IMR-90 (cell line): ENCODE measurements at regions not wholly inside any gene's neighbourhood (a gene's known extent, or its start where the extent isn't known, plus 50 kb on each side); places are given as distances from the start of the nearest gene placed in this dataset.

Experiments
- ATAC-seq: fragments of 200-7000 bp; cut with Tn5 transposase; 2 replicates; pipeline ENCODE4 v1.9.1; 2020; ENCODE audit warnings: low read depth, mild to moderate bottlenecking, moderate library complexity
- BruUV-seq: library from RNA; stranded (reverse); fragments of 400-500 nt; replicated peaks from 2 replicates; lab custom pipeline; 2021; lab: Mats Ljungman, UMichigan
- CTCF ChIA-PET: fragments of 300-600 bp; formaldehyde crosslinking; extraction: SDS; loops from one replicate; lab custom pipeline; 2021; ENCODE audit warnings: antibody characterized with exemption; lab: Yijun Ruan, JAX
- POLR2A ChIA-PET: fragments of 300-600 bp; sonication (Branson Sonifier 250); formaldehyde crosslinking; loops from one replicate; lab custom pipeline; 2022; ENCODE audit warnings: antibody characterized with exemption; ENCODE audit not compliant: unreplicated experiment; lab: Charles Lee
- DNase-seq: peaks from one replicate; pipeline ENCODE4 v3.0.0; 2013
- H2AFZ ChIP-seq: replicated peaks from 2 replicates; pipeline ENCODE3; 2013; ENCODE audit warnings: low read length, mild to moderate bottlenecking; ENCODE audit not compliant: poor library complexity
- H2AK5ac ChIP-seq: 2 replicates; pipeline ENCODE4 v1.6.1; 2013; ENCODE audit warnings: low read depth, low read length, inconsistent platforms
- H2AK9ac ChIP-seq: replicated peaks from 2 replicates; pipeline ENCODE3; 2013; ENCODE audit warnings: mild to moderate bottlenecking, low read depth, low read length, moderate library complexity; ENCODE audit not compliant: poor library complexity
- H2BK120ac ChIP-seq: 2 replicates; pipeline ENCODE4 v1.6.1; 2013; ENCODE audit warnings: low read depth, low read length, inconsistent platforms
- H2BK15ac ChIP-seq: 3 replicates; pipeline ENCODE4 v1.6.1; 2013; ENCODE audit warnings: low read depth, low read length, inconsistent platforms
- H2BK20ac ChIP-seq: 2 replicates; pipeline ENCODE4 v1.6.1; 2013; ENCODE audit warnings: low read depth, mild to moderate bottlenecking, inconsistent platforms, low read length, moderate library complexity
- H2BK5ac ChIP-seq: 2 replicates; pipeline ENCODE4 v1.6.1; 2013; ENCODE audit warnings: mild to moderate bottlenecking, low read depth, low read length, inconsistent platforms; ENCODE audit not compliant: poor library complexity, severe bottlenecking
- H3K14ac ChIP-seq: replicated peaks from 2 replicates; pipeline ENCODE4 v1.6.1; 2013; ENCODE audit warnings: low read depth, low read length, inconsistent platforms
- H3K18ac ChIP-seq: 2 replicates; pipeline ENCODE4 v1.6.1; 2013; ENCODE audit warnings: low read depth, low read length, control low read depth
- H3K23ac ChIP-seq: 2 replicates; pipeline ENCODE4 v1.6.1; 2013; ENCODE audit warnings: low read depth, low read length, inconsistent platforms
- H3K27ac ChIP-seq: 2 replicates; pipeline ENCODE4 v1.5.1; 2013; ENCODE audit warnings: mild to moderate bottlenecking, control low read depth, low read length; ENCODE audit not compliant: insufficient read depth
- H3K27me3 ChIP-seq: 2 replicates; pipeline ENCODE4 v1.6.1; 2013; ENCODE audit warnings: low read length; ENCODE audit not compliant: control insufficient read depth, insufficient read depth
- H3K36me3 ChIP-seq: 2 replicates; pipeline ENCODE4 v1.6.1; 2013; ENCODE audit warnings: low read length, mixed read lengths; ENCODE audit not compliant: control insufficient read depth, insufficient read depth
- H3K4ac ChIP-seq: 2 replicates; pipeline ENCODE4 v1.6.1; 2013; ENCODE audit warnings: low read depth, low read length, inconsistent platforms
- H3K4me1 ChIP-seq: 2 replicates; pipeline ENCODE4 v1.6.1; 2013; ENCODE audit warnings: low read length, mixed read lengths; ENCODE audit not compliant: control insufficient read depth, insufficient read depth
- H3K4me2 ChIP-seq: 2 replicates; pipeline ENCODE4 v1.6.1; 2013; ENCODE audit warnings: low read depth, mild to moderate bottlenecking, control low read depth, low read length, moderate library complexity
- H3K4me3 ChIP-seq: 2 replicates; pipeline ENCODE4 v1.5.1; 2013; ENCODE audit warnings: low read depth, mild to moderate bottlenecking, control low read depth, low read length, moderate library complexity; ENCODE audit not compliant: insufficient read depth
- H3K56ac ChIP-seq: 2 replicates; pipeline ENCODE4 v1.6.1; 2013; ENCODE audit warnings: low read length, inconsistent platforms; ENCODE audit not compliant: insufficient read depth; ENCODE audit errors: extremely low read depth
- H3K79me1 ChIP-seq, 2 experiments: 2 replicates each; pipeline ENCODE4 v1.6.1; 2013; ENCODE audit warnings: low read length in 2 of 2, inconsistent platforms in 1 of 2, low read depth in 1 of 2
- H3K9ac ChIP-seq: 2 replicates; pipeline ENCODE4 v1.6.1; 2013; ENCODE audit warnings: low read depth, low read length, control low read depth
- H3K9me1 ChIP-seq: 2 replicates; pipeline ENCODE4 v1.6.1; 2013; ENCODE audit warnings: low read length, inconsistent platforms; ENCODE audit not compliant: insufficient read depth
- H3K9me3 ChIP-seq: 2 replicates; pipeline ENCODE4 v1.6.1; 2013; ENCODE audit warnings: low read length; ENCODE audit not compliant: control insufficient read depth, insufficient read depth
- H4K20me1 ChIP-seq: 2 replicates; pipeline ENCODE4 v1.6.1; 2013; ENCODE audit warnings: low read length, inconsistent platforms; ENCODE audit not compliant: insufficient read depth
- H4K5ac ChIP-seq: 2 replicates; pipeline ENCODE4 v1.6.1; 2013; ENCODE audit warnings: mild to moderate bottlenecking, low read depth, low read length, control low read depth
- H4K8ac ChIP-seq, 2 experiments: 2 replicates each; pipeline ENCODE4 v1.6.1; 2013; ENCODE audit warnings: low read depth in 2 of 2, low read length in 2 of 2, control low read depth in 1 of 2, inconsistent platforms in 1 of 2
- H4K91ac ChIP-seq: 2 replicates; pipeline ENCODE4 v1.6.1; 2013; ENCODE audit warnings: low read depth, low read length, inconsistent platforms; ENCODE audit not compliant: insufficient read depth
- BHLHE40 ChIP-seq: fragments of 150-350 bp; IDR thresholded peaks from 2 replicates; pipeline ENCODE4 v1.6.1; 2016; ENCODE audit warnings: mild to moderate bottlenecking, low read depth, low read length
- CEBPB ChIP-seq: IDR thresholded peaks from 2 replicates; pipeline ENCODE4 v1.6.1; 2012; ENCODE audit warnings: low read depth, low read length, improper control_type of control experiment
- CHD1 ChIP-seq: IDR thresholded peaks from 2 replicates; pipeline ENCODE4 v1.6.1; 2012; ENCODE audit warnings: low read depth, low read length, improper control_type of control experiment
- FOS ChIP-seq: fragments of 150-350 bp; IDR thresholded peaks from 2 replicates; pipeline ENCODE4 v1.6.1; 2016; ENCODE audit warnings: low read depth, low read length
- MAFK ChIP-seq: IDR thresholded peaks from 2 replicates; pipeline ENCODE4 v1.6.1; 2012; ENCODE audit warnings: low read depth, low read length, improper control_type of control experiment
- MAZ ChIP-seq: IDR thresholded peaks from 2 replicates; pipeline ENCODE4 v1.6.1; 2012; ENCODE audit warnings: low read depth, mild to moderate bottlenecking, low read length, improper control_type of control experiment, moderate library complexity, borderline replicate concordance
- MXI1 ChIP-seq: IDR thresholded peaks from 2 replicates; pipeline ENCODE4 v1.6.1; 2012; ENCODE audit warnings: low read depth, mild to moderate bottlenecking, low read length, moderate library complexity, borderline replicate concordance
- NFE2L2 ChIP-seq: fragments of 150-350 bp; IDR thresholded peaks from 2 replicates; pipeline ENCODE4 v1.6.1; 2016; ENCODE audit warnings: low read depth, mild to moderate bottlenecking, low read length
- POLR2A ChIP-seq: IDR thresholded peaks from 2 replicates; pipeline ENCODE4 v1.6.1; 2012; ENCODE audit warnings: mild to moderate bottlenecking, low read depth, low read length
- RAD21 ChIP-seq: IDR thresholded peaks from 2 replicates; pipeline ENCODE4 v1.6.1; 2012; ENCODE audit warnings: low read length, improper control_type of control experiment
- RCOR1 ChIP-seq: IDR thresholded peaks from 2 replicates; pipeline ENCODE4 v1.6.1; 2012; ENCODE audit warnings: mild to moderate bottlenecking, low read length, improper control_type of control experiment; ENCODE audit not compliant: insufficient replicate concordance
- RFX5 ChIP-seq: IDR thresholded peaks from 2 replicates; pipeline ENCODE4 v1.8.0; 2012; ENCODE audit warnings: low read depth, mild to moderate bottlenecking, low read length, moderate library complexity
- SMC3 ChIP-seq: fragments of 150-350 bp; IDR thresholded peaks from 2 replicates; pipeline ENCODE4 v1.6.1; 2016; ENCODE audit warnings: low read depth, mild to moderate bottlenecking, antibody characterized with exemption, low read length, moderate library complexity
- dilution Hi-C: fragments of 300-500 bp; cut with HindIII; formaldehyde crosslinking; loops from one replicate; pipeline ENCODE4 v1.14.3; 2018; ENCODE audit warnings: low sequenced_read_pairs; ENCODE audit not compliant: unreplicated experiment
- in situ Hi-C: fragments of 300-500 bp; cut with MboI; formaldehyde crosslinking; loops from 3 replicates; pipeline ENCODE4 v1.14.3; 2019; ENCODE audit warnings: low sequenced_read_pairs, inconsistent platforms, mixed read lengths
- intact Hi-C: fragments of 100-400 bp; cut with micrococcal nuclease; formaldehyde crosslinking; loops from 2 replicates; pipeline ENCODE4 v1.10.0; 2022
- TF ChIP-seq, protein P1 (sequence below): conservative IDR thresholded peaks from 2 replicates; pipeline ENCODE4 v1.5.1; 2012; ENCODE audit warnings: mild to moderate bottlenecking, low read depth, low read length, improper control_type of control experiment
- TF ChIP-seq, protein P2 (sequence below): fragments of 150-350 bp; IDR thresholded peaks from 2 replicates; pipeline ENCODE4 v1.6.1; 2016; ENCODE audit warnings: low read depth, mild to moderate bottlenecking, low read length, moderate library complexity, borderline replicate concordance
- TF ChIP-seq, protein P3 (sequence below): fragments of 150-350 bp; IDR thresholded peaks from 2 replicates; pipeline ENCODE4 v1.6.1; 2017; ENCODE audit warnings: mild to moderate bottlenecking, antibody characterized with exemption, low read length, low read depth

DNA sequence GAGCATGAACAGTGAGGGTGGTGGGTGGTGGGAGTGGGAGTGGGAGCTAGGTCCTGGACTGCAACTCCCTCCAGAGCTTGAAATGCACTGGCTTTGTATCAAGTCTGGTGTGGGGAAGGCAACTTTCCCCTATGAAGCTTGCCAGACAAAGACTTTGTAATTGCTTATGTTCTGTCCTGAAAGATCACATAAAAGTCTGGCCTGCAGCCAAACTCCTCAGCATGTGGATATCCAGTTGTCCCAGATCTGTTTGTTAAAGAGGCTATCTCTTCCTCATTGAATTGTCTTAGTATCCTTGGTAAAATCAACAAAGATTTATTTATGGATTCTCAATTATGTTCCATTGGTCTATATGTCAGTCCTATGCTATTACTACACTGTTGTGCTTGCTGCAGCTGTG lies 607.9 kb downstream of the GLUD2 start:
- CTCF ChIA-PET, result no interaction called here
- Histone ChIP-seq H2BK5ac (no peak overlapping the region), H4K8ac (no peak overlapping the region), H3K9me3 (0 out of 2 replicates have a peak, but pooled peaks cover 1% of the 10 kb centered on the region), H3K9me1 (no peaks in the 10 kb centered on the region), H4K5ac (no peak overlapping the region), H4K20me1 (no peaks in the 10 kb centered on the region), H3K79me1 (no peaks in the 10 kb centered on the region), H4K91ac (no peak overlapping the region), H2BK20ac (no peak overlapping the region), H3K36me3 (no peaks in the 10 kb centered on the region), H3K9ac (no peak overlapping the region), H3K18ac (no peak overlapping the region), H3K23ac (no peak overlapping the region), H2AK5ac (no peak overlapping the region), H2BK120ac (no peak overlapping the region), H2AK9ac (no peak overlapping the region), H2AFZ (no peak overlapping the region), H3K4ac (no peak overlapping the region), H2BK15ac (no peak overlapping the region), H3K27me3 (no peaks in the 10 kb centered on the region), H3K14ac (no peak overlapping the region), H3K4me2 (no peak overlapping the region), H3K56ac (no peak overlapping the region), H3K27ac (no peak overlapping the region), H3K4me1 (no peaks in the 10 kb centered on the region), H3K4me3 (no peak overlapping the region)
- POLR2A ChIA-PET, result no interaction called here
- no TSS peak for BruUV-seq
- dilution Hi-C loops, result no loop called here
- no peak for TF ChIP-seq BHLHE40
- no peak for TF ChIP-seq RCOR1
- TF ChIP-seq SMC3, result no peak
- TF ChIP-seq, protein P1, sequence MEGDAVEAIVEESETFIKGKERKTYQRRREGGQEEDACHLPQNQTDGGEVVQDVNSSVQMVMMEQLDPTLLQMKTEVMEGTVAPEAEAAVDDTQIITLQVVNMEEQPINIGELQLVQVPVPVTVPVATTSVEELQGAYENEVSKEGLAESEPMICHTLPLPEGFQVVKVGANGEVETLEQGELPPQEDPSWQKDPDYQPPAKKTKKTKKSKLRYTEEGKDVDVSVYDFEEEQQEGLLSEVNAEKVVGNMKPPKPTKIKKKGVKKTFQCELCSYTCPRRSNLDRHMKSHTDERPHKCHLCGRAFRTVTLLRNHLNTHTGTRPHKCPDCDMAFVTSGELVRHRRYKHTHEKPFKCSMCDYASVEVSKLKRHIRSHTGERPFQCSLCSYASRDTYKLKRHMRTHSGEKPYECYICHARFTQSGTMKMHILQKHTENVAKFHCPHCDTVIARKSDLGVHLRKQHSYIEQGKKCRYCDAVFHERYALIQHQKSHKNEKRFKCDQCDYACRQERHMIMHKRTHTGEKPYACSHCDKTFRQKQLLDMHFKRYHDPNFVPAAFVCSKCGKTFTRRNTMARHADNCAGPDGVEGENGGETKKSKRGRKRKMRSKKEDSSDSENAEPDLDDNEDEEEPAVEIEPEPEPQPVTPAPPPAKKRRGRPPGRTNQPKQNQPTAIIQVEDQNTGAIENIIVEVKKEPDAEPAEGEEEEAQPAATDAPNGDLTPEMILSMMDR, result no peak
- TF ChIP-seq CHD1, result no peak
- no peak for TF ChIP-seq CEBPB
- TF ChIP-seq MXI1, result no peak
- no peak for TF ChIP-seq NFE2L2
- TF ChIP-seq RAD21, result no peak
- TF ChIP-seq, protein P2, sequence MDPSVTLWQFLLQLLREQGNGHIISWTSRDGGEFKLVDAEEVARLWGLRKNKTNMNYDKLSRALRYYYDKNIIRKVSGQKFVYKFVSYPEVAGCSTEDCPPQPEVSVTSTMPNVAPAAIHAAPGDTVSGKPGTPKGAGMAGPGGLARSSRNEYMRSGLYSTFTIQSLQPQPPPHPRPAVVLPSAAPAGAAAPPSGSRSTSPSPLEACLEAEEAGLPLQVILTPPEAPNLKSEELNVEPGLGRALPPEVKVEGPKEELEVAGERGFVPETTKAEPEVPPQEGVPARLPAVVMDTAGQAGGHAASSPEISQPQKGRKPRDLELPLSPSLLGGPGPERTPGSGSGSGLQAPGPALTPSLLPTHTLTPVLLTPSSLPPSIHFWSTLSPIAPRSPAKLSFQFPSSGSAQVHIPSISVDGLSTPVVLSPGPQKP, result no peak
- TF ChIP-seq, protein P3, sequence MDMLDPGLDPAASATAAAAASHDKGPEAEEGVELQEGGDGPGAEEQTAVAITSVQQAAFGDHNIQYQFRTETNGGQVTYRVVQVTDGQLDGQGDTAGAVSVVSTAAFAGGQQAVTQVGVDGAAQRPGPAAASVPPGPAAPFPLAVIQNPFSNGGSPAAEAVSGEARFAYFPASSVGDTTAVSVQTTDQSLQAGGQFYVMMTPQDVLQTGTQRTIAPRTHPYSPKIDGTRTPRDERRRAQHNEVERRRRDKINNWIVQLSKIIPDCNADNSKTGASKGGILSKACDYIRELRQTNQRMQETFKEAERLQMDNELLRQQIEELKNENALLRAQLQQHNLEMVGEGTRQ, result no peak
- no peak for TF ChIP-seq MAFK
- no peak for TF ChIP-seq MAZ
- TF ChIP-seq RFX5, result no peak
- TF ChIP-seq POLR2A, result no peak
- no peak for TF ChIP-seq FOS
- intact Hi-C loops, result no loop called here
- no peak for DNase-seq
- no peak for ATAC-seq
- in situ Hi-C loops, result no loop called here
